Mesendoderm (in vitro differentiated cells): ENCODE measurements at regions not wholly inside any gene's neighbourhood (a gene's known extent, or its start where the extent isn't known, plus 50 kb on each side); places are given as distances from the start of the nearest gene placed in this dataset.

Source experiments
- DNase-seq: peaks from one replicate; pipeline ENCODE4 v3.0.0; 2013
- H2AK5ac ChIP-seq: 2 replicates; pipeline ENCODE4 v1.6.1; 2013; ENCODE audit warnings: low read length, inconsistent platforms
- H2BK120ac ChIP-seq: 2 replicates; pipeline ENCODE4 v1.6.1; 2013; ENCODE audit warnings: low read depth, mild to moderate bottlenecking, low read length, moderate library complexity, mixed read lengths
- H2BK15ac ChIP-seq: replicated peaks from 2 replicates; pipeline ENCODE4 v1.6.1; 2013; ENCODE audit warnings: low read depth, mild to moderate bottlenecking, moderate library complexity
- H2BK5ac ChIP-seq: 2 replicates; pipeline ENCODE4 v1.6.1; 2013; ENCODE audit warnings: low read length, inconsistent platforms
- H3K18ac ChIP-seq: 2 replicates; pipeline ENCODE4 v1.6.1; 2013; ENCODE audit warnings: mild to moderate bottlenecking, low read length, mixed read lengths
- H3K23ac ChIP-seq: one replicate; pipeline ENCODE4 v1.6.1; 2013; ENCODE audit warnings: low read length
- H3K27ac ChIP-seq: 2 replicates; pipeline ENCODE4 v1.5.1; 2013; ENCODE audit warnings: low read depth, mild to moderate bottlenecking, inconsistent platforms, low read length, moderate library complexity
- H3K27me3 ChIP-seq: 2 replicates; pipeline ENCODE4 v1.6.1; 2013; ENCODE audit warnings: low read length, control low read depth, mild to moderate bottlenecking, inconsistent platforms; ENCODE audit not compliant: insufficient read depth, poor library complexity
- H3K36me3 ChIP-seq: 2 replicates; pipeline ENCODE4 v1.6.1; 2013; ENCODE audit warnings: low read length, inconsistent platforms; ENCODE audit not compliant: control insufficient read depth, insufficient read depth
- H3K4ac ChIP-seq: one replicate; pipeline ENCODE4 v1.6.1; 2013; ENCODE audit warnings: low read depth, mild to moderate bottlenecking, low read length, moderate library complexity
- H3K4me1 ChIP-seq: 2 replicates; pipeline ENCODE4 v1.6.1; 2013; ENCODE audit warnings: low read depth, low read length, inconsistent platforms; ENCODE audit not compliant: control insufficient read depth
- H3K4me2 ChIP-seq: 2 replicates; pipeline ENCODE4 v1.6.1; 2013; ENCODE audit warnings: low read length
- H3K4me3 ChIP-seq: 2 replicates; pipeline ENCODE4 v1.5.1; 2013; ENCODE audit warnings: mild to moderate bottlenecking, low read length
- H3K56ac ChIP-seq: one replicate; pipeline ENCODE4 v1.6.1; 2013; ENCODE audit warnings: low read length
- H3K79me1 ChIP-seq: 2 replicates; pipeline ENCODE4 v1.6.1; 2013; ENCODE audit warnings: low read length, inconsistent platforms
- H3K79me2 ChIP-seq: 2 replicates; pipeline ENCODE4 v1.6.1; 2013; ENCODE audit warnings: mild to moderate bottlenecking, low read length; ENCODE audit not compliant: control insufficient read depth, insufficient read depth
- H3K9ac ChIP-seq: 2 replicates; pipeline ENCODE4 v1.6.1; 2013; ENCODE audit warnings: low read length, inconsistent platforms
- H4K5ac ChIP-seq: one replicate; pipeline ENCODE4 v1.6.1; 2013; ENCODE audit warnings: low read length
- H4K8ac ChIP-seq: one replicate; pipeline ENCODE4 v1.6.1; 2013; ENCODE audit warnings: low read depth, mild to moderate bottlenecking, control low read depth, low read length, moderate library complexity
- WGBS: extraction: QIAGEN DNeasy Blood & Tissue Kit; methylation state at CpG from one replicate; pipeline ENCODE4 v1.1.7; 2013; ENCODE audit warnings: low lambda C conversion rate, missing lambda C conversion rate; ENCODE audit not compliant: insufficient coverage; ENCODE audit errors: extremely low coverage; 5-methylcytosine and 5-hydroxymethylcytosine counted together

GRCh38 chr5:30749971-30750370 is 443.5 kb upstream of the CDH6 start:
- no peak overlapping the region for H3K4ac ChIP-seq
- H3K36me3 ChIP-seq, result no peaks in the 10 kb centered on the region
- no peak overlapping the region for H4K8ac ChIP-seq
- no peak overlapping the region for H3K4me2 ChIP-seq
- H4K5ac ChIP-seq, result no peak overlapping the region
- H3K23ac ChIP-seq, result no peak overlapping the region
- H2BK15ac ChIP-seq, result no peak overlapping the region
- peak; percentile 27 for DNase-seq
- no peaks in the 10 kb centered on the region for H3K79me1 ChIP-seq
- H3K27me3 ChIP-seq, result no peaks in the 10 kb centered on the region
- no peak overlapping the region for H3K18ac ChIP-seq
- H3K9ac ChIP-seq, result no peak overlapping the region
- no peak overlapping the region for H3K27ac ChIP-seq
- H3K56ac ChIP-seq, result no peak overlapping the region
- no peaks in the 10 kb centered on the region for H3K4me1 ChIP-seq
- no peak overlapping the region for H2BK5ac ChIP-seq
- no CpG with 5 or more reads among the region's 2 CpGs for WGBS
- H3K79me2 ChIP-seq, result no peaks in the 10 kb centered on the region
- H2AK5ac ChIP-seq, result no peak overlapping the region
- H2BK120ac ChIP-seq, result no peak overlapping the region
- H3K4me3 ChIP-seq, result no peak overlapping the region

GRCh38 chr5:30747412-30747811 is 446.1 kb upstream of the CDH6 start:
- no peak for DNase-seq
- Histone ChIP-seq H3K4me3 (no peak overlapping the region), H3K36me3 (no peaks in the 10 kb centered on the region), H3K4ac (no peak overlapping the region), H4K8ac (no peak overlapping the region), H3K9ac (no peak overlapping the region), H2BK120ac (no peak overlapping the region), H3K27me3 (no peaks in the 10 kb centered on the region), H2BK5ac (no peak overlapping the region), H3K79me2 (no peaks in the 10 kb centered on the region), H4K5ac (no peak overlapping the region), H2AK5ac (no peak overlapping the region), H3K79me1 (no peaks in the 10 kb centered on the region), H3K56ac (no peak overlapping the region), H3K4me2 (no peak overlapping the region), H3K23ac (no peak overlapping the region), H3K18ac (no peak overlapping the region), H3K4me1 (no peaks in the 10 kb centered on the region), H3K27ac (no peak overlapping the region), H2BK15ac (no peak overlapping the region)
- no CpG with 5 or more reads among the region's 4 CpGs for WGBS

GRCh38 chr5:30736669-30737068 is 456.8 kb upstream of the CDH6 start:
- no peak overlapping the region for H3K4me2 ChIP-seq
- no peak overlapping the region for H3K27ac ChIP-seq
- H2BK5ac ChIP-seq, result no peak overlapping the region
- H2BK120ac ChIP-seq, result no peak overlapping the region
- H3K79me2 ChIP-seq, result no peaks in the 10 kb centered on the region
- H3K4me1 ChIP-seq, result no peaks in the 10 kb centered on the region
- no peak overlapping the region for H4K8ac ChIP-seq
- no peaks in the 10 kb centered on the region for H3K27me3 ChIP-seq
- no peak overlapping the region for H4K5ac ChIP-seq
- H3K4me3 ChIP-seq, result no peak overlapping the region
- no peak for DNase-seq
- no peak overlapping the region for H3K56ac ChIP-seq
- H2BK15ac ChIP-seq, result no peak overlapping the region
- H3K36me3 ChIP-seq, result no peaks in the 10 kb centered on the region
- H3K18ac ChIP-seq, result no peak overlapping the region
- no peaks in the 10 kb centered on the region for H3K79me1 ChIP-seq
- no peak overlapping the region for H3K9ac ChIP-seq
- no peak overlapping the region for H3K4ac ChIP-seq
- no peak overlapping the region for H2AK5ac ChIP-seq
- H3K23ac ChIP-seq, result no peak overlapping the region

- Histone ChIP-seq H3K4ac (no peak overlapping the region), H3K9ac (no peak overlapping the region), H3K4me2 (no peak overlapping the region), H2BK15ac (no peak overlapping the region), H3K4me3 (no peak overlapping the region), H2BK5ac (no peak overlapping the region), H3K18ac (no peak overlapping the region), H3K79me2 (no peaks in the 10 kb centered on the region), H3K27ac (no peak overlapping the region), H4K5ac (no peak overlapping the region), H3K56ac (no peak overlapping the region), H2BK120ac (no peak overlapping the region), H2AK5ac (no peak overlapping the region), H3K79me1 (no peaks in the 10 kb centered on the region), H4K8ac (no peak overlapping the region), H3K36me3 (no peaks in the 10 kb centered on the region), H3K23ac (no peak overlapping the region), H3K27me3 (no peaks in the 10 kb centered on the region), H3K4me1 (no peaks in the 10 kb centered on the region)
- no peak for DNase-seq
- WGBS, result no CpG with 5 or more reads among the region's 4 CpGs
These were observed 459.4 kb upstream of the CDH6 start for GRCh38 chr5:30734118-30734517.

GRCh38 chr5:30725073-30725472 is 468.4 kb upstream of the CDH6 start:
- no CpG with 5 or more reads among the region's 1 CpG for WGBS

GRCh38 chr5:30698217-30698616 is 495.3 kb upstream of the CDH6 start:
- Histone ChIP-seq H3K36me3 (no peaks in the 10 kb centered on the region), H2BK120ac (no peak overlapping the region), H3K9ac (no peak overlapping the region), H3K4me2 (no peak overlapping the region), H3K23ac (no peak overlapping the region), H3K4ac (no peak overlapping the region), H2BK15ac (no peak overlapping the region), H4K5ac (no peak overlapping the region), H3K18ac (no peak overlapping the region), H3K79me2 (no peaks in the 10 kb centered on the region), H2BK5ac (no peak overlapping the region), H3K27ac (no peak overlapping the region), H3K4me1 (no peaks in the 10 kb centered on the region), H4K8ac (no peak overlapping the region), H3K4me3 (no peak overlapping the region), H3K27me3 (no peaks in the 10 kb centered on the region), H3K79me1 (no peaks in the 10 kb centered on the region), H3K56ac (no peak overlapping the region), H2AK5ac (no peak overlapping the region)
- no CpG with 5 or more reads among the region's 4 CpGs for WGBS
- DNase-seq, result peak; percentile 63

More at GRCh38 chr5:30725073-30725472, 468.4 kb upstream of the CDH6 start:
- H3K27ac ChIP-seq, result no peak overlapping the region
- no peak overlapping the region for H4K8ac ChIP-seq
- no peaks in the 10 kb centered on the region for H3K27me3 ChIP-seq
- no peak overlapping the region for H4K5ac ChIP-seq
- no peaks in the 10 kb centered on the region for H3K4me1 ChIP-seq
- no peak overlapping the region for H3K56ac ChIP-seq
- H3K18ac ChIP-seq, result no peak overlapping the region
- H2BK5ac ChIP-seq, result no peak overlapping the region
- no peak overlapping the region for H3K9ac ChIP-seq
- H2AK5ac ChIP-seq, result no peak overlapping the region
- H3K4me3 ChIP-seq, result no peak overlapping the region
- no peaks in the 10 kb centered on the region for H3K36me3 ChIP-seq
- no peak overlapping the region for H2BK15ac ChIP-seq
- H3K79me2 ChIP-seq, result no peaks in the 10 kb centered on the region
- no peak overlapping the region for H3K4ac ChIP-seq
- no peak overlapping the region for H3K23ac ChIP-seq
- H2BK120ac ChIP-seq, result no peak overlapping the region
- H3K4me2 ChIP-seq, result no peak overlapping the region
- H3K79me1 ChIP-seq, result no peaks in the 10 kb centered on the region
- no peak for DNase-seq
